HepG2 (cell line): ENCODE measurements at regions not wholly inside any gene's neighbourhood (a gene's known extent, or its start where the extent isn't known, plus 50 kb on each side); places are given as distances from the start of the nearest gene placed in this dataset.

Experiments used
- ATAC-seq: fragments of 200-7000 bp; cut with Tn5 transposase; 3 replicates; pipeline ENCODE4 v1.9.1; 2020; ENCODE audit warnings: mild to moderate bottlenecking, moderate library complexity
- BruUV-seq: library from RNA; stranded (reverse); fragments of 400-500 nt; replicated peaks from 2 replicates; lab custom pipeline; 2021; lab: Mats Ljungman, UMichigan
- CTCF ChIA-PET: fragments of 300-600 bp; formaldehyde crosslinking; extraction: SDS; loops from one replicate; lab custom pipeline; 2021; ENCODE audit warnings: low total read pairs, inconsistent platforms, low intra/inter-chr PET ratio; lab: Yijun Ruan, JAX
- POLR2A ChIA-PET: fragments of 350-600 bp; sonication (Branson Sonifier 250); formaldehyde crosslinking; loops from one replicate; lab custom pipeline; 2020; ENCODE audit warnings: antibody characterized with exemption, inconsistent platforms; lab: Yijun Ruan, JAX
- DNase-seq: peaks from one replicate; pipeline ENCODE4 v3.0.0-alpha.2; 2015; ENCODE audit warnings: low spot score
- FAIRE-seq: peaks from 3 replicates; lab custom pipeline; 2011; peaks lifted over from hg19 to GRCh38; lab: Jason Lieb, UNC
- H2AFZ ChIP-seq: one replicate; pipeline ENCODE4 v1.6.1; 2011; ENCODE audit warnings: low read length, inconsistent platforms
- H3K27ac ChIP-seq: fragments of 300-600 bp; 3 replicates; pipeline ENCODE4 v1.8.0; 2011; ENCODE audit warnings: mixed run types, mild to moderate bottlenecking, mixed read lengths, low read length, inconsistent platforms; ENCODE audit not compliant: insufficient read depth; ENCODE audit errors: extremely low read length
- H3K27me3 ChIP-seq, 2 experiments: fragments of 200-600 bp in 1 of 2; 2 replicates in 1 of 2; 3 replicates in 1 of 2; pipeline versions ENCODE4 v1.6.0 to v1.8.0; 2011; ENCODE audit warnings: low read length in 2 of 2, mild to moderate bottlenecking in 2 of 2, moderate library complexity in 2 of 2, inconsistent platforms in 1 of 2; ENCODE audit not compliant: insufficient read depth in 2 of 2, control insufficient read depth in 1 of 2
- H3K36me3 ChIP-seq, 2 experiments: fragments of 200-600 bp in 1 of 2; replicated peaks in 1 of 2; 2 replicates in 1 of 2; 3 replicates in 1 of 2; pipeline versions ENCODE4 v1.5.1 to v1.8.0; 2011; ENCODE audit warnings: low read length in 2 of 2, inconsistent platforms in 1 of 2; ENCODE audit not compliant: insufficient read depth in 2 of 2, control insufficient read depth in 1 of 2
- H3K4me1 ChIP-seq: 2 replicates; pipeline ENCODE4 v1.5.1; 2012; ENCODE audit warnings: low read length, inconsistent platforms; ENCODE audit not compliant: insufficient read depth
- H3K4me2 ChIP-seq: 2 replicates; pipeline ENCODE4 v1.6.0; 2011; ENCODE audit warnings: low read depth, low read length, inconsistent platforms
- H3K4me3 ChIP-seq, 3 experiments: fragments of 200-600 bp in 1 of 3; sonication (generic), shearing (Covaris generic) in 1 of 3; replicated peaks in 1 of 3; 2 replicates each; pipeline ENCODE4 v1.5.1; 2011 to 2016; ENCODE audit warnings: low read length in 3 of 3, inconsistent platforms in 2 of 3, low read depth in 2 of 3, mild to moderate bottlenecking in 2 of 3, control low read depth in 1 of 3, mixed read lengths in 1 of 3; ENCODE audit not compliant: insufficient read depth in 1 of 3
- H3K79me2 ChIP-seq: one replicate; pipeline ENCODE4 v1.6.1; 2011; ENCODE audit warnings: low read length, inconsistent platforms; ENCODE audit not compliant: insufficient read depth
- H3K9ac ChIP-seq: 2 replicates; pipeline ENCODE4 v1.6.0; 2011; ENCODE audit warnings: mild to moderate bottlenecking, low read depth, low read length, inconsistent platforms; ENCODE audit not compliant: insufficient read depth
- H3K9me3 ChIP-seq: 2 replicates; pipeline ENCODE4 v1.5.1; 2012; ENCODE audit warnings: mild to moderate bottlenecking, low read length
- H4K20me1 ChIP-seq: 2 replicates; pipeline ENCODE4 v1.6.0; 2011; ENCODE audit warnings: inconsistent platforms, mild to moderate bottlenecking, low read length, moderate library complexity; ENCODE audit not compliant: insufficient read depth
- DNMT3B ChIP-seq: conservative IDR thresholded peaks from 2 replicates; pipeline ENCODE4 v1.6.1; 2016; ENCODE audit warnings: missing biosample characterization, control low read depth
- MBNL3 ChIP-seq: fragments of 250-450 bp; sonication (Bioruptor Pico); conservative IDR thresholded peaks from 2 replicates; pipeline ENCODE4 v1.8.0; 2022; ENCODE audit warnings: mild to moderate bottlenecking, inconsistent platforms
- RELA ChIP-seq: sonication (generic); formaldehyde crosslinking; IDR thresholded peaks from 2 replicates; pipeline ENCODE4 v1.4.0; 2020; ENCODE audit warnings: missing genetic modification reagents
- ZNF333 ChIP-seq: sonication (generic); formaldehyde crosslinking; IDR thresholded peaks from 2 replicates; pipeline ENCODE4 v1.4.0; 2020; ENCODE audit warnings: mild to moderate bottlenecking, missing genetic modification reagents, borderline replicate concordance
- WGBS: methylation state at CpG from one replicate; pipeline ENCODE4 v1.1.6; 2017; ENCODE audit warnings: low lambda C conversion rate; 5-methylcytosine and 5-hydroxymethylcytosine counted together
- in situ Hi-C: cut with HindIII; loops from 2 replicates; pipeline ENCODE4 v1.10.0; 2017; ENCODE audit warnings: low pct_unique_long_range_greater_than_20kb; ENCODE audit not compliant: extremely low pct_ligation_motif_present
- intact Hi-C: fragments of 100-400 bp; cut with micrococcal nuclease; formaldehyde crosslinking; loops from one replicate; pipeline ENCODE4 v1.10.0; 2022; ENCODE audit not compliant: unreplicated experiment

- H3K27ac ChIP-seq: no peak overlapping the region
These were observed 57.8 kb upstream of the LHFPL2 start for GRCh38 chr5:78706381-78706780.

GRCh38 chr5:78705826-78706225 lies 57.3 kb upstream of the LHFPL2 start:
- 52% methylated on average over 3 of the region's 3 CpGs for WGBS

More at GRCh38 chr5:78706381-78706780, 57.8 kb upstream of the LHFPL2 start:
- ATAC-seq: no peak
- no peak overlapping the region for H2AFZ ChIP-seq
- intact Hi-C loops (no loop called here), in situ Hi-C loops (no loop called here)
- no peak for TF ChIP-seq ZNF333
- TF ChIP-seq, all 625 proteins: peak for 0
- no peak overlapping the region for H3K4me3 ChIP-seq
- WGBS: 0% methylated on average over 2 of the region's 2 CpGs
- no peak for DNase-seq
- no peaks in the 10 kb centered on the region for H4K20me1 ChIP-seq
- no peak for FAIRE-seq
- no peak overlapping the region for H3K4me2 ChIP-seq
- no peaks in the 10 kb centered on the region for H3K27me3 ChIP-seq
- no peak overlapping the region for H3K9ac ChIP-seq
- POLR2A ChIA-PET: no interaction called here
- CTCF ChIA-PET: no interaction called here
- H3K36me3 ChIP-seq: no peaks in the 10 kb centered on the region
- BruUV-seq: no TSS peak
- no peaks in the 10 kb centered on the region for H3K79me2 ChIP-seq
- no peaks in the 10 kb centered on the region for H3K4me1 ChIP-seq
- H3K9me3 ChIP-seq: no peaks in the 10 kb centered on the region

More at GRCh38 chr5:78705826-78706225, 57.3 kb upstream of the LHFPL2 start:
- H3K79me2 ChIP-seq: no peaks in the 10 kb centered on the region
- intact Hi-C loops (no loop called here), in situ Hi-C loops (no loop called here)
- H3K9me3 ChIP-seq: no peaks in the 10 kb centered on the region
- ChIA-PET CTCF (no interaction called here), POLR2A (no interaction called here)
- no peak overlapping the region for H2AFZ ChIP-seq
- no TSS peak for BruUV-seq
- H3K4me1 ChIP-seq: no peaks in the 10 kb centered on the region
- no peak overlapping the region for H3K9ac ChIP-seq
- ATAC-seq (no peak), DNase-seq (no peak), FAIRE-seq (no peak)
- H3K36me3 ChIP-seq: no peaks in the 10 kb centered on the region
- H3K4me2 ChIP-seq: no peak overlapping the region
- H3K4me3 ChIP-seq: no peak overlapping the region
- no peak overlapping the region for H3K27ac ChIP-seq
- TF ChIP-seq RELA (no peak), DNMT3B (CRISPR knock-in tag) (no peak), MBNL3 (no peak)
- H4K20me1 ChIP-seq: no peaks in the 10 kb centered on the region
- no peaks in the 10 kb centered on the region for H3K27me3 ChIP-seq
